ENCODE measurements at regions not wholly inside any gene's neighbourhood (a gene's known extent, or its start where the extent isn't known, plus 50 kb on each side); places are given as distances from the start of the nearest gene placed in this dataset.

- H3K9me3 ChIP-seq (replicated peaks; ENCODE audit: insufficient read depth, low read length), result no peaks in the 10 kb centered on the region
- no peaks in the 10 kb centered on the region for H3F3A ChIP-seq (ENCODE audit: insufficient read depth, low read length)
- H3K36me3 ChIP-seq (replicated peaks; ENCODE audit: insufficient read depth, low read length), result no peaks in the 10 kb centered on the region
- H2AFZ ChIP-seq (ENCODE audit: low read length), result no peak overlapping the region
- H3K27ac ChIP-seq (ENCODE audit: low read length), result no peak overlapping the region
- no peaks in the 10 kb centered on the region for H3K9me2 ChIP-seq (replicated peaks; ENCODE audit: insufficient read depth, low read length)
- no peaks in the 10 kb centered on the region for H3K4me1 ChIP-seq (ENCODE audit: low read length)
- no peaks in the 10 kb centered on the region for H3K79me2 ChIP-seq (ENCODE audit: low read length)
- no peak for DNase-seq
- TF ChIP-seq CTCF (IDR thresholded peaks at IDR 0.05; ENCODE audit: low read length) (no peak), EZH2 (optimal IDR thresholded peaks at IDR 0.05; ENCODE audit: low read depth, low read length) (no peak), EZH2phosphoT487 (IDR thresholded peaks at IDR 0.05; ENCODE audit: low read length) (no peak)
- no peak overlapping the region for H3K4me2 ChIP-seq (ENCODE audit: low read depth, low read length)
- no peaks in the 10 kb centered on the region for H3K27me3 ChIP-seq (replicated peaks; ENCODE audit: insufficient read depth, low read length)
- no peak overlapping the region for H3K4me3 ChIP-seq (ENCODE audit: low read length)
- no peaks in the 10 kb centered on the region for H4K20me1 ChIP-seq (ENCODE audit: insufficient read depth, low read length)
- H3K9ac ChIP-seq (ENCODE audit: low read length), result no peak overlapping the region
Measured at GRCh38 chr7:33769930-33770329, 135.4 kb upstream of the BMPER start.

- H3K79me2 ChIP-seq (ENCODE audit: low read length), result no peaks in the 10 kb centered on the region
- no peak for DNase-seq
- no peaks in the 10 kb centered on the region for H3K4me1 ChIP-seq (ENCODE audit: low read length)
- no peak overlapping the region for H2AFZ ChIP-seq (ENCODE audit: low read length)
- no peaks in the 10 kb centered on the region for H3K27me3 ChIP-seq (replicated peaks; ENCODE audit: insufficient read depth, low read length)
- H3K4me3 ChIP-seq (ENCODE audit: low read length), result no peak overlapping the region
- no peaks in the 10 kb centered on the region for H4K20me1 ChIP-seq (ENCODE audit: insufficient read depth, low read length)
- no peaks in the 10 kb centered on the region for H3K9me2 ChIP-seq (replicated peaks; ENCODE audit: insufficient read depth, low read length)
- no peaks in the 10 kb centered on the region for H3K9me3 ChIP-seq (replicated peaks; ENCODE audit: insufficient read depth, low read length)
- no peak overlapping the region for H3K27ac ChIP-seq (ENCODE audit: low read length)
- TF ChIP-seq EZH2phosphoT487 (IDR thresholded peaks at IDR 0.05; ENCODE audit: low read length) (no peak), CTCF (IDR thresholded peaks at IDR 0.05; ENCODE audit: low read length) (no peak), EZH2 (optimal IDR thresholded peaks at IDR 0.05; ENCODE audit: low read depth, low read length) (no peak)
- no peaks in the 10 kb centered on the region for H3K36me3 ChIP-seq (replicated peaks; ENCODE audit: insufficient read depth, low read length)
- no peak overlapping the region for H3K4me2 ChIP-seq (ENCODE audit: low read depth, low read length)
- no peaks in the 10 kb centered on the region for H3F3A ChIP-seq (ENCODE audit: insufficient read depth, low read length)
- no peak overlapping the region for H3K9ac ChIP-seq (ENCODE audit: low read length)
Measured at GRCh38 chr7:33770576-33770975, 134.8 kb upstream of the BMPER start.

- no peaks in the 10 kb centered on the region for H3K9me2 ChIP-seq (replicated peaks; ENCODE audit: insufficient read depth, low read length)
- DNase-seq, result no peak
Measured at GRCh38 chr7:33771422-33771821, 133.9 kb upstream of the BMPER start.

More at GRCh38 chr7:33771422-33771821, 133.9 kb upstream of the BMPER start:
- H3K4me1 ChIP-seq (ENCODE audit: low read length), result no peaks in the 10 kb centered on the region
- H3K4me3 ChIP-seq (ENCODE audit: low read length), result no peak overlapping the region
- H4K20me1 ChIP-seq (ENCODE audit: insufficient read depth, low read length), result no peaks in the 10 kb centered on the region
- no peaks in the 10 kb centered on the region for H3F3A ChIP-seq (ENCODE audit: insufficient read depth, low read length)
- H3K79me2 ChIP-seq (ENCODE audit: low read length), result no peaks in the 10 kb centered on the region
- H3K27me3 ChIP-seq (replicated peaks; ENCODE audit: insufficient read depth, low read length), result no peaks in the 10 kb centered on the region
- no peak for TF ChIP-seq CTCF (IDR thresholded peaks at IDR 0.05; ENCODE audit: low read length)
- no peak for TF ChIP-seq EZH2 (optimal IDR thresholded peaks at IDR 0.05; ENCODE audit: low read depth, low read length)
- no peak for TF ChIP-seq EZH2phosphoT487 (IDR thresholded peaks at IDR 0.05; ENCODE audit: low read length)
- no peak overlapping the region for H3K4me2 ChIP-seq (ENCODE audit: low read depth, low read length)
- H3K9me3 ChIP-seq (replicated peaks; ENCODE audit: insufficient read depth, low read length), result no peaks in the 10 kb centered on the region
- H2AFZ ChIP-seq (ENCODE audit: low read length), result no peak overlapping the region
- no peak overlapping the region for H3K9ac ChIP-seq (ENCODE audit: low read length)
- H3K27ac ChIP-seq (ENCODE audit: low read length), result no peak overlapping the region
- no peaks in the 10 kb centered on the region for H3K36me3 ChIP-seq (replicated peaks; ENCODE audit: insufficient read depth, low read length)

All from MM.1S (cell line).